ENCODE measurements at regions not wholly inside any gene's neighbourhood (a gene's known extent, or its start where the extent isn't known, plus 50 kb on each side); places are given as distances from the start of the nearest gene placed in this dataset.

DNA sequence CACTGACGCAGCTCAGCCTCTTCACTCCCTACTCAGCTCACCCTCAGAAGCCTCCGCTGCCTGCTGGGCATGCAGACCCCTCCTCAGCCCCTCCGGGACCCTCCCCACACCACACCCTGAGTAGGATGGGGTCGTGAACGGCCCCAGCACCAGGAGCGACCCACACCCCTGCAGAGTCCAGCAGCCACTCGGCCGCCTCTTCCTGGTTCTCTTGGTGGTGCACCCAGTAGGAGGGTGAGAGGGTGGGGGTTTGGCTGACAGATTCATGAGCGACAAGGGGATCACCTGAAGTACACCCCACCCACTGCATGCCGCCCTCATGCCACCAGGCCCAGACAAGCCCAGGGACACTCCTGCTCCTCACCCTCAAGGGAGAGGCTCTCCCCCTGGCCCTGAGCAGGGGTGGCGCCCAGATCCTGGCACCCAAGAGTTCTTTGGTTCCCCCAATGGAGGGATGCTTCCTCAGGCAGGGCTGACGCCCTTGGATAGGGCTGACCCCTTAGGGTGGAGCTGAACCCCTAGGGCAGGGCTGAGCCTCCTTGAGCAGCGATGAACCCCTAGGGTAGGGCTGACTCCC, 76.6 kb upstream of the GPC1 start:
- DNase-seq (no peak), ATAC-seq (no peak)
- Histone ChIP-seq H3K9ac (ENCODE audit: low read length) (no peak overlapping the region), H3K36me3 (ENCODE audit: low read depth, low read length) (no peaks in the 10 kb centered on the region), H3K27me3 (ENCODE audit: low read length) (no peaks in the 10 kb centered on the region), H3K9me3 (ENCODE audit: low read length) (peaks cover 11% of the 10 kb centered on the region; the same call in 1 of the 2 replicates), H3K4me2 (ENCODE audit: low read length) (no peak overlapping the region), H3F3A (ENCODE audit: low read length, unreplicated experiment) (no peaks in the 10 kb centered on the region), H4K20me1 (ENCODE audit: low read length) (no peaks in the 10 kb centered on the region), H3K4me3 (ENCODE audit: low read length) (no peak overlapping the region), H3K27ac (ENCODE audit: low read length) (no peak overlapping the region), H3K9me2 (replicated peaks; ENCODE audit: low read length) (no peaks in the 10 kb centered on the region), H2AFZ (ENCODE audit: low read length) (no peak overlapping the region), H3K4me1 (ENCODE audit: insufficient read depth, low read length) (no peaks in the 10 kb centered on the region), H3K79me2 (ENCODE audit: low read length) (no peaks in the 10 kb centered on the region)
- no TSS peak for BruUV-seq (replicated peaks)
- intact Hi-C loops (cut with micrococcal nuclease) = no loop called here
- POLR2A ChIA-PET (ENCODE audit: unreplicated experiment) = no interaction called here
- TF ChIP-seq, protein P1, sequence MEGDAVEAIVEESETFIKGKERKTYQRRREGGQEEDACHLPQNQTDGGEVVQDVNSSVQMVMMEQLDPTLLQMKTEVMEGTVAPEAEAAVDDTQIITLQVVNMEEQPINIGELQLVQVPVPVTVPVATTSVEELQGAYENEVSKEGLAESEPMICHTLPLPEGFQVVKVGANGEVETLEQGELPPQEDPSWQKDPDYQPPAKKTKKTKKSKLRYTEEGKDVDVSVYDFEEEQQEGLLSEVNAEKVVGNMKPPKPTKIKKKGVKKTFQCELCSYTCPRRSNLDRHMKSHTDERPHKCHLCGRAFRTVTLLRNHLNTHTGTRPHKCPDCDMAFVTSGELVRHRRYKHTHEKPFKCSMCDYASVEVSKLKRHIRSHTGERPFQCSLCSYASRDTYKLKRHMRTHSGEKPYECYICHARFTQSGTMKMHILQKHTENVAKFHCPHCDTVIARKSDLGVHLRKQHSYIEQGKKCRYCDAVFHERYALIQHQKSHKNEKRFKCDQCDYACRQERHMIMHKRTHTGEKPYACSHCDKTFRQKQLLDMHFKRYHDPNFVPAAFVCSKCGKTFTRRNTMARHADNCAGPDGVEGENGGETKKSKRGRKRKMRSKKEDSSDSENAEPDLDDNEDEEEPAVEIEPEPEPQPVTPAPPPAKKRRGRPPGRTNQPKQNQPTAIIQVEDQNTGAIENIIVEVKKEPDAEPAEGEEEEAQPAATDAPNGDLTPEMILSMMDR (conservative IDR thresholded peaks at IDR 0.05; ENCODE audit: low read depth, low read length) = no peak
- TF ChIP-seq EZH2 (IDR thresholded peaks at IDR 0.05; ENCODE audit: low read length, unreplicated experiment) (no peak), EZH2phosphoT487 (IDR thresholded peaks at IDR 0.05; ENCODE audit: borderline replicate concordance, low read length) (no peak)
- CTCF ChIA-PET = no interaction called here

DNA sequence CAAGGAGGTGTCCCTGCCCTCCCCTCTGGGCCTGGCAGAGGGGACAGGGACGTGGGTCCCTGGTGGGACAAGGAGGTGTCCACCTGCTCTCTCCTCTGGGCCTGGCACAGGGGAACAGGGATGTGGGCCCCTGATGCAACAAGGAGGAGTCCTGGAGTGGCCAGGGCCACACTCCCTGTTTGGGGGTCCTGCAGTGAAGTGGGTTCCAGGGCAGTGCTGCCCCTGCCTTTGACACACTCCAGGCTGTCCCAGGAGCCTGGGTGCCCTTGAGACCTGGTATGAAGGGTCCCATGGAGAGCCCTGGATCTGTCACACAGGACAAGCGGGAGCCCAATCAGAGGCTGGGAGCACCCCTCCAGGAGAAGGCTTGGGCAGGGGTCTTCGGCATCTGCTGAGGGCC, 75.8 kb upstream of the GPC1 start:
- H3K9me2 ChIP-seq (replicated peaks; ENCODE audit: low read length) = no peaks in the 10 kb centered on the region
- H2AFZ ChIP-seq (ENCODE audit: low read length) = no peak overlapping the region
- no peak overlapping the region for H3K27ac ChIP-seq (ENCODE audit: low read length)
- no TSS peak for BruUV-seq (replicated peaks)
- peaks cover 11% of the 10 kb centered on the region; the same call in 1 of the 2 replicates for H3K9me3 ChIP-seq (ENCODE audit: low read length)
- ChIA-PET CTCF (no interaction called here), POLR2A (ENCODE audit: unreplicated experiment) (no interaction called here)
- H3K27me3 ChIP-seq (ENCODE audit: low read length) = no peaks in the 10 kb centered on the region
- ATAC-seq (no peak), DNase-seq (no peak)
- H3F3A ChIP-seq (ENCODE audit: low read length, unreplicated experiment) = no peaks in the 10 kb centered on the region
- intact Hi-C loops (cut with micrococcal nuclease) = no loop called here
- no peak overlapping the region for H3K4me3 ChIP-seq (ENCODE audit: low read length)
- no peak overlapping the region for H3K9ac ChIP-seq (ENCODE audit: low read length)
- TF ChIP-seq EZH2phosphoT487 (IDR thresholded peaks at IDR 0.05; ENCODE audit: borderline replicate concordance, low read length) = no peak
- no peak for TF ChIP-seq EZH2 (IDR thresholded peaks at IDR 0.05; ENCODE audit: low read length, unreplicated experiment)
- TF ChIP-seq, protein P1 (conservative IDR thresholded peaks at IDR 0.05; ENCODE audit: low read depth, low read length) = no peak
- no peaks in the 10 kb centered on the region for H3K4me1 ChIP-seq (ENCODE audit: insufficient read depth, low read length)
- no peaks in the 10 kb centered on the region for H3K36me3 ChIP-seq (ENCODE audit: low read depth, low read length)
- no peaks in the 10 kb centered on the region for H3K79me2 ChIP-seq (ENCODE audit: low read length)
- H4K20me1 ChIP-seq (ENCODE audit: low read length) = no peaks in the 10 kb centered on the region
- H3K4me2 ChIP-seq (ENCODE audit: low read length) = no peak overlapping the region

- H3K27me3 ChIP-seq (ENCODE audit: low read length) = no peaks in the 10 kb centered on the region
- no TSS peak for BruUV-seq (replicated peaks)
Measured at GRCh38 chr2:240360645-240361475, 74.6 kb upstream of the GPC1 start.

More at GRCh38 chr2:240360645-240361475, 74.6 kb upstream of the GPC1 start:
- CTCF ChIA-PET = no interaction called here
- TF ChIP-seq EZH2 (IDR thresholded peaks at IDR 0.05; ENCODE audit: low read length, unreplicated experiment) (no peak), EZH2phosphoT487 (IDR thresholded peaks at IDR 0.05; ENCODE audit: borderline replicate concordance, low read length) (no peak)
- TF ChIP-seq, protein P1 (conservative IDR thresholded peaks at IDR 0.05; ENCODE audit: low read depth, low read length) = no peak
- Histone ChIP-seq H3K9me2 (replicated peaks; ENCODE audit: low read length) (no peaks in the 10 kb centered on the region), H3K9me3 (ENCODE audit: low read length) (peaks cover 11% of the 10 kb centered on the region; the same call in 1 of the 2 replicates), H3K4me3 (ENCODE audit: low read length) (no peak overlapping the region), H3F3A (ENCODE audit: low read length, unreplicated experiment) (no peaks in the 10 kb centered on the region), H3K9ac (ENCODE audit: low read length) (no peak overlapping the region), H2AFZ (ENCODE audit: low read length) (no peak overlapping the region), H3K79me2 (ENCODE audit: low read length) (no peaks in the 10 kb centered on the region), H3K36me3 (ENCODE audit: low read depth, low read length) (no peaks in the 10 kb centered on the region), H3K4me2 (ENCODE audit: low read length) (no peak overlapping the region), H3K4me1 (ENCODE audit: insufficient read depth, low read length) (no peaks in the 10 kb centered on the region), H4K20me1 (ENCODE audit: low read length) (no peaks in the 10 kb centered on the region), H3K27ac (ENCODE audit: low read length) (no peak overlapping the region)
- no peak for ATAC-seq
- POLR2A ChIA-PET (ENCODE audit: unreplicated experiment) = no interaction called here
- DNase-seq = no peak
- intact Hi-C loops (cut with micrococcal nuclease) = no loop called here
